ENCODE measurements at regions not wholly inside any gene's neighbourhood (a gene's known extent, or its start where the extent isn't known, plus 50 kb on each side); places are given as distances from the start of the nearest gene placed in this dataset.

DNA sequence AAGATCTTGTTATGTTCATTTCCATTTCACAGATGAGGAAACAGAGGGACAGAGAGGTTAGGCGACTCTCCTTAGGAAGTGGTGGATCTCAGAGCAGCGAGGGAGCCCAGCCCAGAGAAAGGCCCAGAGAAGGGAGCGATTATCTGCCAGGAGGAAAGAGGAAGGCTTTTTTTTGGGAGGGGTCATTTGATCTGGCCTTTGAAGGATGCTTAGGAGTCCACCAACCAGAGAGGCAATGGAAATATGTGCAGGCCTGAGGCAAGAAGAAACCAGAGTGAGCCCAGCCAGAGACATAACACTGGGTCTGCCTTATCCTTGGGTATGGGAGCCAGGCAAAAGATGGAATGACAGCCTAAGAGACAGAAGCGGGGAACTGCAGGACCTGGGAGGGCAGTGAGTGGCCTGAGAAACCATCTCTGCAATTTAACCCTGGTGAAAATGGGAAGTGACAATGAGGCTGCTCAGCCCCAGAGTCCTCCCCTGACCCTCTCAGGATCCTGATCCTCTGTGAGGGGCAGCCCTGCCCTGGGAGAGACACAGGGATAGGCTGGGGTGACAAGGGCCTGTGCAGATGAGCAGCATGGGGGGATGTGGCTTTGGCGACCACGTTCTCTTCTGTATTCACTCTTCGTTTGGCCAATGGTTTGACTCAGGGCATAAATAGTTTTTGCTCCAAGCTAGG lies 163.2 kb downstream of the WNT7A start:
- TF ChIP-seq, protein P1, sequence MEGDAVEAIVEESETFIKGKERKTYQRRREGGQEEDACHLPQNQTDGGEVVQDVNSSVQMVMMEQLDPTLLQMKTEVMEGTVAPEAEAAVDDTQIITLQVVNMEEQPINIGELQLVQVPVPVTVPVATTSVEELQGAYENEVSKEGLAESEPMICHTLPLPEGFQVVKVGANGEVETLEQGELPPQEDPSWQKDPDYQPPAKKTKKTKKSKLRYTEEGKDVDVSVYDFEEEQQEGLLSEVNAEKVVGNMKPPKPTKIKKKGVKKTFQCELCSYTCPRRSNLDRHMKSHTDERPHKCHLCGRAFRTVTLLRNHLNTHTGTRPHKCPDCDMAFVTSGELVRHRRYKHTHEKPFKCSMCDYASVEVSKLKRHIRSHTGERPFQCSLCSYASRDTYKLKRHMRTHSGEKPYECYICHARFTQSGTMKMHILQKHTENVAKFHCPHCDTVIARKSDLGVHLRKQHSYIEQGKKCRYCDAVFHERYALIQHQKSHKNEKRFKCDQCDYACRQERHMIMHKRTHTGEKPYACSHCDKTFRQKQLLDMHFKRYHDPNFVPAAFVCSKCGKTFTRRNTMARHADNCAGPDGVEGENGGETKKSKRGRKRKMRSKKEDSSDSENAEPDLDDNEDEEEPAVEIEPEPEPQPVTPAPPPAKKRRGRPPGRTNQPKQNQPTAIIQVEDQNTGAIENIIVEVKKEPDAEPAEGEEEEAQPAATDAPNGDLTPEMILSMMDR (IDR thresholded peaks at IDR 0.05; ENCODE audit: control extremely low read depth, extremely low read depth, low read depth, missing control alignments): no peak
- peak; percentile 5 for DNase-seq (ENCODE audit: extremely low spot score)
- ChIA-PET POLR2A (no interaction called here), CTCF (no interaction called here)

DNA sequence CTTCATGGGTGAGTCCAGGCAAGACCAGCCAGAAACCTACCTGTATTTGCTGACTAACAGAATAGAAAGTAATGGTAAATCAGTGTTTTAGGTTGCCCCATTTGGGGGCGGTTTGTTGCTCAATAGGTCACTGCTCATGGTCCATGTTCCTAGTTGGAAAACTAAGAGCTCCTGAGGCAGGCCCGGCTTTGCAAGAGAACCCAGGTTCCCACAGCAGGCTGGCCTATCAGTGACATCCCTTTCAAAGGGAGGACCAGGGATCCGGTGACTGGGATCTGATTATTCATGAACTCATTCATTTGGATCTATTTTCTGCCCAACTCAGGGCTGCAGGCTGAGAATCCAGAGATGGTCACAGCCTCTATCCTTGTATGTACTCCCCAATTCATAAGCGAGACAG lies 163.9 kb downstream of the WNT7A start:
- POLR2A ChIA-PET: no interaction called here
- DNase-seq (ENCODE audit: extremely low spot score): peak; percentile 1
- TF ChIP-seq, protein P1 (IDR thresholded peaks at IDR 0.05; ENCODE audit: control extremely low read depth, extremely low read depth, low read depth, missing control alignments): no peak
- CTCF ChIA-PET: no interaction called here

DNA sequence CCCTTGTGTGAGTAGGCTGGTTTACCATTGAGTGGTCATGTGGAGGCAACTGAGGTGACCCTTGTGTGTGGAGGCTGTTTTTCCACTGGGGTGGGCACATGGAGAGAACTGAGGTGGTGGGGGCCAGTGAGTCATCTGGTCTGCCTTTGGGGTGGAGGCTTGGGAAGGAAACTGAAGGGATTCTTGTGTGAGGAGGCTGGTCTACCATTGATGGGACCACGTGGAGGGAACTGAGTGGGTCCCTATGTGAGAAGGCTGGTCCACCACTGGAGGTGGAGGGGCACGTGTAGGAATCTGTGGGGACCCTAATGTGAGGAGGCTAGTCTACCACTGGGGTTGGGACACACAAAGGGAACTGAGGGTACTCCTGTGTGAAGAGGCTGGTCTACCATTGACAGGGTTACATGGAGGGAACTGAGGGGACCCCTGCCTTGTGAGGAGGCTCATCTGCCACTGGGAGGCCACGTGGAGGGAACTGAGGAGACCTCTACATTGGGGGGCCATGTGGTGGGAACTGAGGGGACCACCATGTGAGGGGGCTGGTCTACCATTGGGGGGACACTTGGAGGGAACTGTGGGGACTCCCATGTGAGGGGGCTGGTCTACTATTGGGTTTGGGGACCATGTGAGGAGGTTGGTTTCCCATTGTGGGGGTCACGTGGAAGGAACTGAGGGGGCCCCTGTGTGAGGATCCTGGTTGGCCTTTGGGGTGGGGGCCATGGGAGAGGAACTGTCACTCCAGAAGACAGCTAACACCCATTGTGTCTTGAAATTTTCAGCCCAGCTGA lies 164.5 kb downstream of the WNT7A start:
- ChIA-PET CTCF (no interaction called here), POLR2A (no interaction called here)
- DNase-seq (ENCODE audit: extremely low spot score): peak; percentile 3
- TF ChIP-seq, protein P1 (IDR thresholded peaks at IDR 0.05; ENCODE audit: control extremely low read depth, extremely low read depth, low read depth, missing control alignments): no peak

DNA sequence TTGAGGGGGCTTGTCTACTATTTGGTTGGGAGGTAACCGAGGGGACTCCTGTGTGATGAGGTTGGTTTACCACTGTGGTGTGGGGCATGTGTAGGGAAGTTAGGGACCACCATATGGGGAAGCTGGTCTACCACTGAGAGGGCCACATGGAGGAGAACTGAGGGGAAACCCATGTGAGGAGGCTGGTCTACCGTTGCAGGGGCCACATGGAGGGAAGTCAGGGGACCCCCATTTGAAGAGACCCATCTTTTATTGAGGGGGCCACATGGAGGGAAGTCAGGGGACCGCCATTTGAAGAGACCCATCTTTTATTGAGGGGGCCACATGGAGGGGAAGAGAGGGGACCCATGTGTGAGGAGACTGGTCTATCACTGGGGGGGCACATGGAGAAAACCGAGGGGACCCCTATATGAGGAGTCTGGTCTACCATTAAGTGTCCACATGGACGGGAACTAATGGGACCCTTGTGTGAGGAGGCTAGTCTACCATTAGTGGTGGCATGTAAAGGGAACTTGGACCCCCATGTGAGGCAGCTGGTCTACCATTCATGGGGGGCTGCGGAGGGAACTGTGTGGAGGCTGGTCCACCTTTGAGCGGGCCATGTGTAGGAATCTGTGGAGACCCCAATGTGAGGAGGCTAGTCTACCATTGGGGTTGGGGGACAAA lies 165.5 kb downstream of the FBLN2 start:
- CTCF ChIA-PET: no interaction called here
- DNase-seq (ENCODE audit: extremely low spot score): no peak
- TF ChIP-seq, protein P1 (IDR thresholded peaks at IDR 0.05; ENCODE audit: control extremely low read depth, extremely low read depth, low read depth, missing control alignments): no peak
- POLR2A ChIA-PET: no interaction called here

DNA sequence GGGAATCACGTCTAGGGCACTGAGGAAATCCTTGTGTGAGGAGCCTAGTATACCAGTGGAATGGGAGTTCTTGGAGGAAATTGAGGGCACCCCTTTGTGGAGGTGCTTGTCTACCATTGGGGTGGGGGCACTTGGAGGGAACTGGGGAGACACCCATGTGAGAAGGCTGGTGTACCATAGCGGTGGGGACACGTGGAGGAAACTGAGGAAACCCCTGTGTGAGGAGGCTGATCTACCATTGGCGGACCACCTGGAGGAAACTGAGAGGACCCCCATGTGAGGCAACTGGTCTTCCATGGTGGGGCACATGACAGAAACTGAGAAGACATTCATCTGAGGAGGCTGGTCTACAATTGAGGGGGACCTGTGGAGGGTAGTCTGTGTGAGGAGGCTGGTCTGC lies 164.5 kb downstream of the FBLN2 start:
- TF ChIP-seq, protein P1 (IDR thresholded peaks at IDR 0.05; ENCODE audit: control extremely low read depth, extremely low read depth, low read depth, missing control alignments): no peak
- ChIA-PET CTCF (no interaction called here), POLR2A (no interaction called here)
- no peak for DNase-seq (ENCODE audit: extremely low spot score)

DNA sequence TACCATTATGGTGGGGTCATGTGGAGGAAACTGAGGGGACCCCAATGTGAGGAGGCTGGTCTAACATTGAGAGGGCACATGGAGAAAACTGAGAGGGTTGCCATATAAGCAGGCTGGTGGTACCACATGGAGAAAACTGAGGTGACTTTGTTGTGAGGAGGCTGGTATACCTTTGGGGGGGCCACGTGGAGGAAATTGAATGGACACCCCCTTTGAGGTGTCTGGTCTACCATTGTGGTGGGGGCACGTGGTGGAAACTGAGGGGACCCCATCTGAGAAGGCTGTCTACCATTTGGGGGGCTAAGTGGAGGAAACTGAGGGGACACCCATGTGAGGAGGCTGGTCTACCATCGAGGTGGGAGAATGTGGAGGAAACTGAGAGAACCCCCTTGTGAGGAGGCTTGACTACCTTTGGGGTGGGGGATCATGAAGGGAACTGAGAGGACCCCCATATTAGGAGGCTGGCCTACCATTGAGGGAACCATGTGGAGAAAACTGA lies 163.8 kb downstream of the FBLN2 start:
- no peak for DNase-seq (ENCODE audit: extremely low spot score)
- POLR2A ChIA-PET: no interaction called here
- TF ChIP-seq, protein P1 (IDR thresholded peaks at IDR 0.05; ENCODE audit: control extremely low read depth, extremely low read depth, low read depth, missing control alignments): no peak
- CTCF ChIA-PET: no interaction called here

Measured in GM10248 (cell line).